GM12878 (cell line): ENCODE measurements at regions not wholly inside any gene's neighbourhood (a gene's known extent, or its start where the extent isn't known, plus 50 kb on each side); places are given as distances from the start of the nearest gene placed in this dataset.

Source experiments
- ATAC-seq: fragments of 200-7000 bp; cut with Tn5 transposase; 3 replicates; pipeline ENCODE4 v1.9.1; 2020; ENCODE audit warnings: mild to moderate bottlenecking, moderate library complexity
- BruUV-seq: library from RNA; stranded (reverse); fragments of 400-500 nt; replicated peaks from 2 replicates; lab custom pipeline; 2021; lab: Mats Ljungman, UMichigan
- CTCF ChIA-PET: fragments of 300-600 bp; sonication (Branson Sonifier 250); formaldehyde crosslinking; extraction: SDS; loops from one replicate; lab custom pipeline; 2021; ENCODE audit warnings: inconsistent platforms; lab: Yijun Ruan, JAX
- POLR2A ChIA-PET: fragments of 350-600 bp; formaldehyde crosslinking; extraction: SDS; loops from one replicate; lab custom pipeline; 2021; ENCODE audit warnings: inconsistent platforms; lab: Charles Lee
- RAD21 ChIA-PET: fragments of 300-600 bp; sonication (Branson Sonifier 250); formaldehyde crosslinking; loops from one replicate; lab custom pipeline; 2023; ENCODE audit warnings: antibody characterized with exemption; ENCODE audit not compliant: unreplicated experiment; lab: Charles Lee
- SMC1A ChIA-PET: fragments of 300-600 bp; sonication (Branson Sonifier 250); formaldehyde crosslinking; loops from one replicate; lab custom pipeline; 2023; ENCODE audit not compliant: unreplicated experiment, uncharacterized antibody; lab: Charles Lee
- DNase-seq: peaks from one replicate; pipeline ENCODE4 v3.0.0-alpha.2; 2011; ENCODE audit warnings: low read depth, low spot score
- FAIRE-seq: peaks from 3 replicates; lab custom pipeline; 2011; peaks lifted over from hg19 to GRCh38; lab: Jason Lieb, UNC
- H2AFZ ChIP-seq: 2 replicates; pipeline ENCODE4 v1.6.0; 2011; ENCODE audit warnings: low read depth, low read length, control low read depth; ENCODE audit not compliant: control insufficient read depth
- H3K27ac ChIP-seq: 2 replicates; pipeline ENCODE4 v1.5.1; 2011; ENCODE audit warnings: control low read depth; ENCODE audit not compliant: control insufficient read depth, insufficient read depth
- H3K27me3 ChIP-seq, 2 experiments: replicated peaks in 1 of 2; 2 replicates each; pipeline versions ENCODE4 v1.6.0 to v1.6.1; 2011; ENCODE audit warnings: low read length in 1 of 2; ENCODE audit not compliant: control insufficient read depth in 2 of 2, insufficient read depth in 2 of 2
- H3K36me3 ChIP-seq, 2 experiments: 2 replicates each; pipeline ENCODE4 v1.5.1; 2011; ENCODE audit warnings: low read length in 1 of 2; ENCODE audit not compliant: control insufficient read depth in 2 of 2, insufficient read depth in 2 of 2
- H3K4me1 ChIP-seq: 2 replicates; pipeline ENCODE4 v1.6.1; 2011; ENCODE audit warnings: mild to moderate bottlenecking, low read length, moderate library complexity, mixed read lengths; ENCODE audit not compliant: control insufficient read depth, insufficient read depth
- H3K4me2 ChIP-seq: 2 replicates; pipeline ENCODE4 v1.6.0; 2011; ENCODE audit warnings: control low read depth; ENCODE audit not compliant: control insufficient read depth, insufficient read depth
- H3K4me3 ChIP-seq: fragments of 200-600 bp; sonication (generic); 2 replicates; pipeline ENCODE4 v1.5.1; 2016
- H3K79me2 ChIP-seq: 2 replicates; pipeline ENCODE4 v1.6.0; 2011; ENCODE audit warnings: low read length; ENCODE audit not compliant: control insufficient read depth, insufficient read depth
- H3K9ac ChIP-seq: 2 replicates; pipeline ENCODE4 v1.8.0; 2011; ENCODE audit warnings: low read length, control low read depth, mixed read lengths; ENCODE audit not compliant: control insufficient read depth, insufficient read depth
- H3K9me3 ChIP-seq: replicated peaks from 3 replicates; pipeline ENCODE4 v1.5.1; 2011; ENCODE audit warnings: mild to moderate bottlenecking, low read length; ENCODE audit not compliant: control insufficient read depth, insufficient read depth
- H4K20me1 ChIP-seq: 2 replicates; pipeline ENCODE4 v1.6.0; 2011; ENCODE audit not compliant: control insufficient read depth, insufficient read depth
- BCL11A ChIP-seq: IDR thresholded peaks from 2 replicates; pipeline ENCODE4 v1.6.1; 2011; ENCODE audit warnings: low read depth, low read length
- BHLHE40 ChIP-seq, 2 experiments: fragments of 450-650 bp in 1 of 2; IDR thresholded peaks; 2 replicates each; pipeline ENCODE4 v1.6.1; 2011 to 2017; ENCODE audit warnings: low read depth in 2 of 2, borderline replicate concordance in 1 of 2, improper control_type of control experiment in 1 of 2, low read length in 1 of 2, mild to moderate bottlenecking in 1 of 2
- DPF2 ChIP-seq: fragments of 450-650 bp; IDR thresholded peaks from 2 replicates; pipeline ENCODE4 v1.6.1; 2017; ENCODE audit warnings: mild to moderate bottlenecking
- E4F1 ChIP-seq: fragments of 450-650 bp; IDR thresholded peaks from 2 replicates; pipeline ENCODE4 v1.6.1; 2018; ENCODE audit warnings: borderline replicate concordance, mild to moderate bottlenecking; ENCODE audit not compliant: partially characterized antibody
- SKIL ChIP-seq: fragments of 450-650 bp; IDR thresholded peaks from 2 replicates; pipeline ENCODE4 v1.6.1; 2017; ENCODE audit warnings: mild to moderate bottlenecking, low read depth, inconsistent platforms; ENCODE audit not compliant: poor library complexity, severe bottlenecking
- SUZ12 ChIP-seq: fragments of 200-600 bp; sonication (generic); IDR thresholded peaks from one replicate; pipeline ENCODE4 v1.6.1; 2018; ENCODE audit warnings: antibody characterized with exemption, mild to moderate bottlenecking; ENCODE audit not compliant: unreplicated experiment
- WRNIP1 ChIP-seq: IDR thresholded peaks from 2 replicates; pipeline ENCODE4 v1.6.1; 2011; ENCODE audit warnings: low read depth, low read length, improper control_type of control experiment, borderline replicate concordance
- YBX1 ChIP-seq: fragments of 450-650 bp; IDR thresholded peaks from 2 replicates; pipeline ENCODE4 v1.6.1; 2016; ENCODE audit warnings: antibody characterized with exemption
- ZBTB40 ChIP-seq: fragments of 450-650 bp; IDR thresholded peaks from 2 replicates; pipeline ENCODE4 v1.6.1; 2016; ENCODE audit warnings: mild to moderate bottlenecking, moderate library complexity, borderline replicate concordance
- ZNF622 ChIP-seq: fragments of 450-650 bp; IDR thresholded peaks from 2 replicates; pipeline ENCODE4 v1.6.1; 2017; ENCODE audit warnings: mild to moderate bottlenecking, inconsistent platforms
- WGBS: methylation state at CpG from one replicate; pipeline ENCODE4 v1.1.6; 2016; ENCODE audit warnings: low lambda C conversion rate; ENCODE audit not compliant: insufficient replicate concordance, insufficient coverage; ENCODE audit errors: missing lambda C conversion rate; 5-methylcytosine and 5-hydroxymethylcytosine counted together
- in situ Hi-C: fragments of 300-500 bp; cut with MboI; formaldehyde crosslinking; loops from 9 replicates; pipeline ENCODE4 v1.14.3; 2018; ENCODE audit warnings: mixed read lengths
- intact Hi-C: fragments of 100-400 bp; cut with micrococcal nuclease; formaldehyde crosslinking; loops from one replicate; pipeline ENCODE4 v1.14.2; 2022; ENCODE audit not compliant: unreplicated experiment
- TF ChIP-seq, protein P1 (sequence below): IDR thresholded peaks from 2 replicates; pipeline ENCODE4 v1.6.1; 2011; ENCODE audit warnings: low read depth, low read length, improper control_type of control experiment, borderline replicate concordance
- TF ChIP-seq, protein P2 (sequence below): IDR thresholded peaks from 2 replicates; pipeline ENCODE4 v1.6.1; 2011; ENCODE audit warnings: low read depth, mild to moderate bottlenecking, low read length, moderate library complexity, borderline replicate concordance; ENCODE audit errors: extremely low read depth

- ChIA-PET SMC1A (no interaction called here), POLR2A (no interaction called here), RAD21 (no interaction called here), CTCF (interaction anchor here (1.0 kb wide), 1 partner anchor 18 kb away, joined by 3 read pairs; no protein-coding TSS in a partner anchor)
- FAIRE-seq: no peak
- 46% methylated on average over 4 of the region's 4 CpGs for WGBS
- Histone ChIP-seq H3K79me2 (no peaks in the 10 kb centered on the region), H2AFZ (no peak overlapping the region), H3K4me2 (no peak overlapping the region), H4K20me1 (no peaks in the 10 kb centered on the region), H3K4me1 (no peaks in the 10 kb centered on the region), H3K27ac (no peak overlapping the region), H3K9me3 (no peaks in the 10 kb centered on the region), H3K4me3 (no peak overlapping the region), H3K27me3 (no peaks in the 10 kb centered on the region), H3K9ac (no peak overlapping the region), H3K36me3 (no peaks in the 10 kb centered on the region)
- no peak for DNase-seq
- no peak for ATAC-seq
- intact Hi-C loops (no loop called here), in situ Hi-C loops (no loop called here)
- BruUV-seq: no TSS peak
- TF ChIP-seq BCL11A: no peak
- no peak for TF ChIP-seq BHLHE40 (IDR thresholded peaks at IDR 0.05; ENCODE audit: borderline replicate concordance in 1 of 2, low read depth in 2 of 2, low read length in 1 of 2)
- TF ChIP-seq, protein P1, sequence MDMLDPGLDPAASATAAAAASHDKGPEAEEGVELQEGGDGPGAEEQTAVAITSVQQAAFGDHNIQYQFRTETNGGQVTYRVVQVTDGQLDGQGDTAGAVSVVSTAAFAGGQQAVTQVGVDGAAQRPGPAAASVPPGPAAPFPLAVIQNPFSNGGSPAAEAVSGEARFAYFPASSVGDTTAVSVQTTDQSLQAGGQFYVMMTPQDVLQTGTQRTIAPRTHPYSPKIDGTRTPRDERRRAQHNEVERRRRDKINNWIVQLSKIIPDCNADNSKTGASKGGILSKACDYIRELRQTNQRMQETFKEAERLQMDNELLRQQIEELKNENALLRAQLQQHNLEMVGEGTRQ: no peak
- TF ChIP-seq WRNIP1: no peak
- TF ChIP-seq, protein P2, sequence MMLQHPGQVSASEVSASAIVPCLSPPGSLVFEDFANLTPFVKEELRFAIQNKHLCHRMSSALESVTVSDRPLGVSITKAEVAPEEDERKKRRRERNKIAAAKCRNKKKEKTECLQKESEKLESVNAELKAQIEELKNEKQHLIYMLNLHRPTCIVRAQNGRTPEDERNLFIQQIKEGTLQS: no peak
- TF ChIP-seq SKIL: no peak
- no peak for TF ChIP-seq ZBTB40
- TF ChIP-seq YBX1: no peak
- no peak for TF ChIP-seq SUZ12
- no peak for TF ChIP-seq DPF2
- no peak for TF ChIP-seq ZNF622
- no peak for TF ChIP-seq E4F1
These were observed 106.3 kb upstream of the NOX3 start for GRCh38 chr6:155561966-155562364.
